NCI-H446 treated with DMSO at 0.1 percent for 48 hours (cell line): ENCODE measurements at regions not wholly inside any gene's neighbourhood (a gene's known extent, or its start where the extent isn't known, plus 50 kb on each side); places are given as distances from the start of the nearest gene placed in this dataset.

ENCODE experiments used
- DNase-seq: peaks from one replicate; lab custom pipeline; 2025; lab: John Stamatoyannopoulos, UW

- DNase-seq: no peak
Observed at GRCh38 chr7:91632234-91632940, 248.1 kb downstream of the MTERF1 start.

- DNase-seq: no peak
Observed at GRCh38 chr7:91633013-91633441, 247.5 kb downstream of the MTERF1 start.

GRCh38 chr7:91634485-91635177 is 245.9 kb downstream of the MTERF1 start:
- peak; percentile 50 for DNase-seq

- DNase-seq: peak; percentile 11
Observed at GRCh38 chr7:91636129-91636724, 244.3 kb downstream of the MTERF1 start.

GRCh38 chr7:91636728-91637127 is 243.8 kb downstream of the MTERF1 start:
- no peak for DNase-seq

- DNase-seq: no peak
Observed at GRCh38 chr7:91644256-91644655, 236.2 kb downstream of the MTERF1 start.

GRCh38 chr7:91645542-91645941 is 235.0 kb downstream of the MTERF1 start:
- DNase-seq: no peak

- DNase-seq: no peak
Observed at GRCh38 chr7:91651986-91652385, 228.5 kb downstream of the MTERF1 start.

GRCh38 chr7:91653286-91653685 is 227.2 kb downstream of the MTERF1 start:
- DNase-seq: no peak

GRCh38 chr7:91655656-91656055 is 224.8 kb downstream of the MTERF1 start:
- DNase-seq: no peak

- no peak for DNase-seq
Observed at GRCh38 chr7:91656541-91657482, 223.7 kb downstream of the MTERF1 start.

- DNase-seq: peak; percentile 35
Observed at GRCh38 chr7:91657483-91658071, 222.9 kb downstream of the MTERF1 start.

- DNase-seq: no peak
Observed at GRCh38 chr7:91659096-91659495, 221.4 kb downstream of the MTERF1 start.

GRCh38 chr7:91660734-91661356 is 219.7 kb downstream of the MTERF1 start:
- no peak for DNase-seq

GRCh38 chr7:91661727-91662126 is 218.8 kb downstream of the MTERF1 start:
- DNase-seq: no peak

- DNase-seq: no peak
Observed at GRCh38 chr7:91668217-91668616, 212.3 kb downstream of the MTERF1 start.

- DNase-seq: no peak
Observed at GRCh38 chr7:91671245-91671644, 209.3 kb downstream of the MTERF1 start.

- DNase-seq: no peak
Observed at GRCh38 chr7:91674470-91674869, 206.0 kb downstream of the MTERF1 start.

GRCh38 chr7:91681718-91682117 is 198.8 kb downstream of the MTERF1 start:
- no peak for DNase-seq

- DNase-seq: peak; percentile 2
Observed at GRCh38 chr7:91683823-91684222, 196.7 kb downstream of the MTERF1 start.

- no peak for DNase-seq
Observed at GRCh38 chr7:91685544-91685943, 195.0 kb downstream of the MTERF1 start.
